Brain microvascular endothelial cell (primary cell): ENCODE measurements at regions not wholly inside any gene's neighbourhood (a gene's known extent, or its start where the extent isn't known, plus 50 kb on each side); places are given as distances from the start of the nearest gene placed in this dataset.
"Not testable (repeated sequence)": the region's sequence is repeated elsewhere in the genome, so short reads cannot be mapped to it uniquely, and the experiment has no call there.

ENCODE experiments used
- DNase-seq: peaks from one replicate; pipeline ENCODE4 v3.0.0-alpha.2; 2020
- H3K27ac ChIP-seq: fragments of 250-450 bp; sonication (Bioruptor Pico); 2 replicates; pipeline ENCODE4 v1.5.1; 2020; ENCODE audit warnings: mild to moderate bottlenecking, moderate library complexity
- H3K27me3 ChIP-seq: fragments of 250-450 bp; sonication (Bioruptor Pico); replicated peaks from 2 replicates; pipeline ENCODE4 v1.5.1; 2020; ENCODE audit warnings: mild to moderate bottlenecking
- H3K36me3 ChIP-seq: fragments of 250-450 bp; sonication (Bioruptor Pico); replicated peaks from 2 replicates; pipeline ENCODE4 v1.5.1; 2020; ENCODE audit warnings: mild to moderate bottlenecking
- H3K4me3 ChIP-seq: 2 replicates; pipeline ENCODE4 v1.5.1; 2011; ENCODE audit warnings: low read depth, mild to moderate bottlenecking, control low read depth, low read length, moderate library complexity
- CTCF ChIP-seq: IDR thresholded peaks from 2 replicates; pipeline ENCODE4 v1.5.1; 2011; ENCODE audit warnings: low read depth, mild to moderate bottlenecking, moderate library complexity, low read length, control low read depth, inconsistent platforms; ENCODE audit errors: missing control alignments
- in situ Hi-C: cut with HindIII; loops from 2 replicates; pipeline ENCODE4 v1.10.0; 2017; ENCODE audit warnings: low sequenced_read_pairs, low pct_ligation_motif_present

GRCh38 chr6:81594501-81594900 is 158.0 kb downstream of the TENT5A start:
- TF ChIP-seq CTCF, result no peak
- no peaks in the 10 kb centered on the region for H3K36me3 ChIP-seq
- H3K27ac ChIP-seq, result no peak overlapping the region
- DNase-seq, result no peak
- no peaks in the 10 kb centered on the region for H3K27me3 ChIP-seq
- H3K4me3 ChIP-seq, result no peak overlapping the region
- in situ Hi-C loops, result no loop called here

GRCh38 chr6:81590314-81590691 is 162.2 kb downstream of the TENT5A start:
- Histone ChIP-seq H3K36me3 (no peaks in the 10 kb centered on the region), H3K27me3 (no peaks in the 10 kb centered on the region), H3K4me3 (no peak overlapping the region), H3K27ac (no peak overlapping the region)
- in situ Hi-C loops, result no loop called here
- no peak for TF ChIP-seq CTCF
- DNase-seq, result no peak

DNA sequence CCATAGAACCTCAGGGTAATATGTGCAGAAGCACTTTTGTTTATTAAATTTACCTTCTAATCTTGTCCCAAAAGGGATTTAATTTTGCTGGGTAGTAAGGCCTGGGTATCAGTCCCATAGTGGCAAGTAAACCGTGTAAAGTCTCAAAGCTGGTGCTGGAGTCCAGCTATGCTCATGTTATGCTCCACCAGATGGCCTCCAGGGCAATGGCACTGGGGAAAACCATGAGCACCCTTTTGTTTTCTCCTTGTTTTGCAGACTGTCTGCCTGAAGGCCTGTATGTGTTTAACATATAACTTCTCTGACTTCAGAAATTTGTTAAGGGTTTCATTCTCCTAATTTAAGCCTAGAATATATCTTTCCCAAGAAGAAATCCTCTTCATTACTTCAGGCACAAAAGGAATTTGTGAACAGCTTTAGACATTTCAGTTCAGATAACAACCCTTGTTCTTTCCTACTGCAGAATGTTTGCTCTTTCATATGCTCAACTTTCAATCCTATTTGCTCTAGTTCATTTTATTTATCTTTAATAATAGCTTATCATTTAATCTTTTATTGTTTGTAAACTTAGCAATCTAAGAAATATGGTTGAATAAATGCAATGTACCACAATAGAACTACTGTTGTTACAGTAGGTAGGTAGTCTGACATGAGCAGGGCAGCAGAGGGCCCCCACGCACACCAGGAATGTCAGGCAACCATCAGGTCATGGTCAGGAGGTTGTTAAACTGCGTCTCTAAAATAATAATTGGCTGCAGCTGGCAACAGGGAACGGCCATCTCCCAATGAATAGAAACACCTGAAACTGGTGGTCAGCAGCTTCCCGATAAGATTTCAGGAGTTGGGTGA is 162.8 kb downstream of the TENT5A start:
- no peak overlapping the region for H3K4me3 ChIP-seq
- TF ChIP-seq CTCF, result peak; percentile 13
- no peak overlapping the region for H3K27ac ChIP-seq
- no peaks in the 10 kb centered on the region for H3K36me3 ChIP-seq
- no peak for DNase-seq
- H3K27me3 ChIP-seq, result no peaks in the 10 kb centered on the region
- in situ Hi-C loops, result no loop called here

GRCh38 chr6:81585686-81586085 is 166.8 kb downstream of the TENT5A start:
- H3K4me3 ChIP-seq, in situ Hi-C loops, H3K27ac ChIP-seq, H3K36me3 ChIP-seq, H3K27me3 ChIP-seq, DNase-seq: not testable (repeated sequence)

DNA sequence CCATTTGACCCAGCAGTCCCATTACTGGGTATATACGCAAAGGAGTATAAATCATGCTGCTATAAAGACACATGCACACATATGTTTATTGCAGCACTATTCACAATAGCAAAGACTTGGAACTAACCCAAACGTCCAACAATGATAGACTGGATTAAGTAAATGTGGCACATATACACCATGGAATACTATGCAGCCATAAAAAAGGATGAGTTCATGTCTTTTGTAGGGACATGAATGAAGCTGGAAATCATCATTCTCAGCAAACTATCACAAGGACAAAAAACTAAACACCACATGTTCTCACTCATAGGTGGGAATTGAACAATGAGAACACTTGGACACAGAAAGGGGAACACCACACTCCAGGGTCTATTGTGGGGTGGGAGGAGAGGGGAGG is 168.3 kb downstream of the TENT5A start:
- DNase-seq, in situ Hi-C loops, H3K36me3 ChIP-seq, H3K27ac ChIP-seq, H3K27me3 ChIP-seq, H3K4me3 ChIP-seq: not testable (repeated sequence)

GRCh38 chr6:81575442-81575841 is 177.0 kb downstream of the TENT5A start:
- H3K4me3 ChIP-seq, result no peak overlapping the region
- DNase-seq, result no peak
- in situ Hi-C loops, result no loop called here
- H3K27me3 ChIP-seq, result no peaks in the 10 kb centered on the region
- no peaks in the 10 kb centered on the region for H3K36me3 ChIP-seq
- no peak for TF ChIP-seq CTCF
- no peak overlapping the region for H3K27ac ChIP-seq

DNA sequence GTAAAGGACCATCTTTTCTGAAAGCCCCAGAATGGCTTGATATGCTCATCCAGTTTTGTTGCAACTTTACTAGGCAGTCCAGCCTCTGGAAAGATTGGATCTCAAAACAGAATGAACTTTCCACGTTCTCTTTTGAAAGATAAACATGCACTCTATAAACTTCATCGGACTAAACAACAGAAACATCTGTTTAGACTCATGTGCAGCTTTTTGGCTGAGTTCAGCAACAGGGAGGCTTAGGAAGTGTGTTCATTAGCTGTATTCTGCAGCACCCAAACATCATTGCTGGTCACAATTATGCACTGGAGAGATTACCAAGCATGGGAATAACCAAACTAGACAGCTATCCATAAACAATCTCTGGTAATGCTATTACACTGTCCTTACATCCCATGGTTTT is 180.5 kb downstream of the TENT5A start:
- H3K27me3 ChIP-seq, result no peaks in the 10 kb centered on the region
- no peak overlapping the region for H3K4me3 ChIP-seq
- no peaks in the 10 kb centered on the region for H3K36me3 ChIP-seq
- no peak overlapping the region for H3K27ac ChIP-seq
- no peak for TF ChIP-seq CTCF
- no peak for DNase-seq
- in situ Hi-C loops, result no loop called here
